Gastrocnemius medialis (tissue), 4 donors: ENCODE measurements at regions not wholly inside any gene's neighbourhood (a gene's known extent, or its start where the extent isn't known, plus 50 kb on each side); places are given as distances from the start of the nearest gene placed in this dataset.

Experiments used
- ATAC-seq, 2 donors: fragments of 150-250 bp; one replicate each; pipeline ENCODE4 v1.9.1; 2016
- DNase-seq, 2 donors: peaks; one replicate each; pipeline ENCODE4 v3.0.0-alpha.2; 2019
- H3K27ac ChIP-seq, 4 donors: fragments of 200-600 bp; sonication (generic); 1 replicate in 1 of 4; 2 replicates in 3 of 4; pipeline ENCODE4 v1.5.1; 2016 to 2018; ENCODE audit warnings: mild to moderate bottlenecking in 2 of 4, moderate library complexity in 1 of 4
- H3K27me3 ChIP-seq, 3 donors: fragments of 200-600 bp; sonication (generic) in 2 of 3; 1 replicate in 1 of 3; 2 replicates in 2 of 3; pipeline versions ENCODE4 v1.5.1 to v1.6.0; 2016 to 2019; ENCODE audit warnings: mild to moderate bottlenecking in 1 of 3, moderate library complexity in 1 of 3
- H3K36me3 ChIP-seq, 2 donors: fragments of 200-600 bp; sonication (generic) in 1 of 2; one replicate each; pipeline ENCODE4 v1.5.1; 2017 to 2018
- H3K4me1 ChIP-seq, 2 donors: fragments of 200-600 bp; sonication (generic) in 1 of 2; one replicate each; pipeline ENCODE4 v1.5.1; 2016 to 2017; ENCODE audit warnings: mild to moderate bottlenecking in 2 of 2
- H3K4me3 ChIP-seq, 4 donors: fragments of 200-600 bp; sonication (generic) in 3 of 4; 1 replicate in 1 of 4; 2 replicates in 3 of 4; pipeline ENCODE4 v1.5.1; 2016 to 2019; ENCODE audit warnings: mild to moderate bottlenecking in 2 of 4
- H3K9me3 ChIP-seq, 3 donors: fragments of 200-600 bp; sonication (generic) in 2 of 3; 1 replicate in 1 of 3; 2 replicates in 2 of 3; pipeline ENCODE4 v1.5.1; 2016 to 2019
- CTCF ChIP-seq, 5 experiments: fragments of 450-650 bp in 3 of 5; fragments of 200-600 bp in 2 of 5; sonication (generic) in 2 of 5; IDR thresholded peaks in 4 of 5; conservative IDR thresholded peaks in 1 of 5; 1 replicate in 4 of 5; 2 replicates in 1 of 5; pipeline ENCODE4 v1.5.1; 2016 to 2019; ENCODE audit warnings: antibody characterized with exemption in 5 of 5, mild to moderate bottlenecking in 3 of 5, moderate library complexity in 3 of 5
- POLR2A ChIP-seq, 2 donors: fragments of 450-650 bp; IDR thresholded peaks; one replicate each; pipeline ENCODE4 v1.6.1; 2017; ENCODE audit warnings: antibody characterized with exemption in 2 of 2, mild to moderate bottlenecking in 2 of 2, moderate library complexity in 2 of 2
- in situ Hi-C, 4 donors: fragments of 200-750 bp; cut with MboI; loops; one replicate each; pipeline versions ENCODE4 v1.15.0 to v1.8.0; 2017; ENCODE audit warnings: low sequenced_read_pairs in 4 of 4
- intact Hi-C: fragments of 100-400 bp; cut with DNase I; formaldehyde crosslinking; loops from one replicate; pipeline ENCODE4 v1.15.1; 2023; ENCODE audit warnings: low total_unique reads

- Histone ChIP-seq H3K27me3 (no peaks in the 10 kb centered on the region), H3K4me1 (no peaks in the 10 kb centered on the region), H3K36me3 (no peaks in the 10 kb centered on the region), H3K9me3 (no peaks in the 10 kb centered on the region), H3K4me3 (no peak overlapping the region), H3K27ac (no peak overlapping the region)
- no peak for DNase-seq
- TF ChIP-seq POLR2A (IDR thresholded peaks at IDR 0.05): no peak
- no peak for TF ChIP-seq CTCF (IDR thresholded peaks at IDR 0.05 in 4 of 5, conservative IDR thresholded peaks at IDR 0.05 in 1 of 5)
- in situ Hi-C loops: loop anchor here in 1 of 4 donors (25.0 kb wide), 1 partner anchor 89 kb away; the partner anchor contains the start of gene DSG1
- intact Hi-C loops: no loop called here
- no peak for ATAC-seq
These were observed 60.7 kb upstream of the DSC1 start for GRCh38 chr18:31223371-31223770.

- intact Hi-C loops (no loop called here), in situ Hi-C loops (no loop called here)
- DNase-seq (no peak), ATAC-seq (no peak)
- Histone ChIP-seq H3K4me3 (no peak overlapping the region), H3K36me3 (no peaks in the 10 kb centered on the region), H3K27me3 (no peaks in the 10 kb centered on the region), H3K4me1 (no peaks in the 10 kb centered on the region), H3K27ac (no peak overlapping the region), H3K9me3 (no peaks in the 10 kb centered on the region)
- TF ChIP-seq POLR2A (IDR thresholded peaks at IDR 0.05): no peak
- TF ChIP-seq CTCF (IDR thresholded peaks at IDR 0.05 in 4 of 5, conservative IDR thresholded peaks at IDR 0.05 in 1 of 5): no peak
These were observed 63.0 kb upstream of the DSC1 start for GRCh38 chr18:31225668-31226067.

- intact Hi-C loops: no loop called here
- no peak overlapping the region for H3K4me3 ChIP-seq
- no peak for ATAC-seq
- TF ChIP-seq CTCF (IDR thresholded peaks at IDR 0.05 in 4 of 5, conservative IDR thresholded peaks at IDR 0.05 in 1 of 5) (no peak), POLR2A (IDR thresholded peaks at IDR 0.05) (no peak)
- no peaks in the 10 kb centered on the region for H3K9me3 ChIP-seq
- no peak overlapping the region for H3K27ac ChIP-seq
- DNase-seq: no peak
- no peaks in the 10 kb centered on the region for H3K4me1 ChIP-seq
- in situ Hi-C loops: no loop called here
- H3K27me3 ChIP-seq: no peaks in the 10 kb centered on the region
- no peaks in the 10 kb centered on the region for H3K36me3 ChIP-seq
These were observed 65.0 kb upstream of the DSC1 start for GRCh38 chr18:31227497-31228229.

- Histone ChIP-seq H3K27me3 (no peaks in the 10 kb centered on the region), H3K9me3 (no peaks in the 10 kb centered on the region), H3K36me3 (no peaks in the 10 kb centered on the region), H3K27ac (no peak overlapping the region), H3K4me1 (no peaks in the 10 kb centered on the region), H3K4me3 (no peak overlapping the region)
- intact Hi-C loops (no loop called here), in situ Hi-C loops (no loop called here)
- TF ChIP-seq POLR2A (IDR thresholded peaks at IDR 0.05): no peak
- TF ChIP-seq CTCF (IDR thresholded peaks at IDR 0.05 in 4 of 5, conservative IDR thresholded peaks at IDR 0.05 in 1 of 5): no peak
- no peak for ATAC-seq
- DNase-seq: no peak
These were observed 67.2 kb upstream of the DSC1 start for GRCh38 chr18:31229829-31230228.

- no peak for DNase-seq
- no peak for ATAC-seq
- Histone ChIP-seq H3K27ac (no peak overlapping the region), H3K4me1 (no peaks in the 10 kb centered on the region), H3K36me3 (no peaks in the 10 kb centered on the region), H3K27me3 (no peaks in the 10 kb centered on the region), H3K4me3 (no peak overlapping the region), H3K9me3 (no peaks in the 10 kb centered on the region)
- in situ Hi-C loops: no loop called here
- TF ChIP-seq POLR2A (IDR thresholded peaks at IDR 0.05) (no peak), CTCF (IDR thresholded peaks at IDR 0.05 in 4 of 5, conservative IDR thresholded peaks at IDR 0.05 in 1 of 5) (no peak)
- intact Hi-C loops: no loop called here
These were observed 67.8 kb upstream of the DSC1 start for GRCh38 chr18:31230495-31230894.
